ENCODE measurements at regions not wholly inside any gene's neighbourhood (a gene's known extent, or its start where the extent isn't known, plus 50 kb on each side); places are given as distances from the start of the nearest gene placed in this dataset.

- TF ChIP-seq TOX (CRISPR knock-in tag; IDR thresholded peaks at IDR 0.05; ENCODE audit: borderline replicate concordance) (no peak), TCF4 (CRISPR knock-in tag; IDR thresholded peaks at IDR 0.05; ENCODE audit: borderline replicate concordance) (no peak), CREB5 (CRISPR knock-in tag; IDR thresholded peaks at IDR 0.05; ENCODE audit: low read depth) (no peak), ZNF8 (CRISPR knock-in tag; IDR thresholded peaks at IDR 0.05) (no peak), ZC3H10 (CRISPR knock-in tag; IDR thresholded peaks at IDR 0.05) (no peak)
Observed at GRCh38 chr5:17930346-17930745, 296.1 kb downstream of the TAF11L14 start (continued).

DNA sequence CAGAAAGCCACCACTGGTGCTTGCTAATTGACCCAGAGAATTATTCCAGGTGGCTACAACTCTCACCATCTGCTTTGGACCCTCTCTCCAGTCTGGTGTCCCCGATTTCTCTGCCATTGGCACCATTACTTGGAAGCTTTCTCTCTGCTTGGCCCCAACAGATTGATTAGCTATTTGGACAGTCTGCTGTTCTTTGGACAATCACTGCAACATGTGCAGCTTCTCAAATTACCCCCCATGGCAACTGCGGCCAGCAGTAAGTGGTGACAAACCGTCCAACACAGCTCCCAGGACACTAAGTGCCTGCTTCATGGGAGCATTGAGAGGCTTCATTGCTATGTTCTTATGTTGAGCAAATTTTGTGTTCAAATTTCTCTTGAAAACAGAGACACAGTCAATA is 309.8 kb downstream of the TAF11L14 start:
- no peak for TF ChIP-seq ARNTL (CRISPR knock-in tag; IDR thresholded peaks at IDR 0.05; ENCODE audit: borderline replicate concordance, low read depth)
- TF ChIP-seq RARB (CRISPR knock-in tag; IDR thresholded peaks at IDR 0.05): no peak
- ATAC-seq: no peak

DNA sequence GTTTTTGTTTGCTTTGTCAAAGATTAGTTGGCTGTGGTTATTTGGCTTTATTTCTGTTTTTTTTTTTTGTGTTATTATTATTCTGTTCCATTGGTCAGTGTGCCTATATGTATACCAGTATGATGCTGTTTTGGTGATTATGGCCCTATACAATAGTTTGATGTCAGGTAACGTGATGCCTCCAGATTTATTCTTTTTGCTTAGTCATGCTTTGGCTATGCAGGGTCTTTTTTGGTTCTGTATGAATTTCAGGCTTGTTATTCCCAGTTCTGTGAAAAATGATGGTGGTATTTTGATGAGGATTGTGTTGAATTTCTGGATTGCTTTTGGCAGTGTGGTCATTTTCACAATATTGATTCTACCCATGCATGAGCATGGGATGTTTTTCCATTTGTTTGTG is 312.8 kb downstream of the TAF11L14 start:
- TF ChIP-seq CSDC2 (CRISPR knock-in tag; IDR thresholded peaks at IDR 0.05) (no peak), SNAI2 (CRISPR knock-in tag; IDR thresholded peaks at IDR 0.05) (no peak), TCF4 (CRISPR knock-in tag; IDR thresholded peaks at IDR 0.05; ENCODE audit: borderline replicate concordance) (no peak), GLIS3 (CRISPR knock-in tag; IDR thresholded peaks at IDR 0.05) (no peak), TOX (CRISPR knock-in tag; IDR thresholded peaks at IDR 0.05; ENCODE audit: borderline replicate concordance) (no peak), ESRRG (CRISPR knock-in tag; IDR thresholded peaks at IDR 0.05) (no peak), ISL1 (CRISPR knock-in tag; IDR thresholded peaks at IDR 0.05) (no peak), ZNF70 (CRISPR knock-in tag; IDR thresholded peaks at IDR 0.05) (no peak), PPARA (CRISPR knock-in tag; IDR thresholded peaks at IDR 0.05; ENCODE audit: borderline replicate concordance) (no peak), ARNTL (CRISPR knock-in tag; IDR thresholded peaks at IDR 0.05; ENCODE audit: borderline replicate concordance, low read depth) (no peak)
- ATAC-seq: no peak

GRCh38 chr5:17951392-17952169 is 317.3 kb downstream of the TAF11L14 start:
- no peak for ATAC-seq
- TF ChIP-seq ZNF565 (CRISPR knock-in tag; conservative IDR thresholded peaks at IDR 0.05; ENCODE audit: low read depth) (no peak), PPARA (CRISPR knock-in tag; IDR thresholded peaks at IDR 0.05; ENCODE audit: borderline replicate concordance) (no peak), CSDC2 (CRISPR knock-in tag; IDR thresholded peaks at IDR 0.05) (no peak), ARNTL (CRISPR knock-in tag; IDR thresholded peaks at IDR 0.05; ENCODE audit: borderline replicate concordance, low read depth) (no peak), ZFP3 (CRISPR knock-in tag; IDR thresholded peaks at IDR 0.05) (no peak), ZFP30 (CRISPR knock-in tag; IDR thresholded peaks at IDR 0.05) (no peak), OSR1 (CRISPR knock-in tag; IDR thresholded peaks at IDR 0.05) (no peak), GLIS3 (CRISPR knock-in tag; IDR thresholded peaks at IDR 0.05) (no peak), TCF4 (CRISPR knock-in tag; IDR thresholded peaks at IDR 0.05; ENCODE audit: borderline replicate concordance) (no peak), CSRNP3 (CRISPR knock-in tag; IDR thresholded peaks at IDR 0.05) (no peak), POU6F1 (CRISPR knock-in tag; IDR thresholded peaks at IDR 0.05; ENCODE audit: borderline replicate concordance, low read depth) (no peak), ZNF70 (CRISPR knock-in tag; IDR thresholded peaks at IDR 0.05) (no peak)
- TF ChIP-seq, protein P1, sequence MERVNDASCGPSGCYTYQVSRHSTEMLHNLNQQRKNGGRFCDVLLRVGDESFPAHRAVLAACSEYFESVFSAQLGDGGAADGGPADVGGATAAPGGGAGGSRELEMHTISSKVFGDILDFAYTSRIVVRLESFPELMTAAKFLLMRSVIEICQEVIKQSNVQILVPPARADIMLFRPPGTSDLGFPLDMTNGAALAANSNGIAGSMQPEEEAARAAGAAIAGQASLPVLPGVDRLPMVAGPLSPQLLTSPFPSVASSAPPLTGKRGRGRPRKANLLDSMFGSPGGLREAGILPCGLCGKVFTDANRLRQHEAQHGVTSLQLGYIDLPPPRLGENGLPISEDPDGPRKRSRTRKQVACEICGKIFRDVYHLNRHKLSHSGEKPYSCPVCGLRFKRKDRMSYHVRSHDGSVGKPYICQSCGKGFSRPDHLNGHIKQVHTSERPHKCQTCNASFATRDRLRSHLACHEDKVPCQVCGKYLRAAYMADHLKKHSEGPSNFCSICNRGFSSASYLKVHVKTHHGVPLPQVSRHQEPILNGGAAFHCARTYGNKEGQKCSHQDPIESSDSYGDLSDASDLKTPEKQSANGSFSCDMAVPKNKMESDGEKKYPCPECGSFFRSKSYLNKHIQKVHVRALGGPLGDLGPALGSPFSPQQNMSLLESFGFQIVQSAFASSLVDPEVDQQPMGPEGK (CRISPR knock-in tag; IDR thresholded peaks at IDR 0.05; ENCODE audit: borderline replicate concordance): no peak
